Activated CD8-positive, alpha-beta T cell treated with anti-CD3 and anti-CD28 coated beads, Interleukin-2, amount 10 ng/mL, durations not matched to agents 7 days and 5 days (primary cell): ENCODE measurements at regions not wholly inside any gene's neighbourhood (a gene's known extent, or its start where the extent isn't known, plus 50 kb on each side); places are given as distances from the start of the nearest gene placed in this dataset.

ENCODE experiments used
- ATAC-seq: fragments of 150-1000 bp; cut with Tn5 transposase; one replicate; pipeline ENCODE4 v1.10.0; 2021; ENCODE audit warnings: moderate library complexity
- CTCF ChIA-PET: fragments of 350-600 bp; sonication (Branson Sonifier 250); formaldehyde crosslinking; loops from one replicate; lab custom pipeline; 2021; ENCODE audit warnings: antibody characterized with exemption; lab: Charles Lee
- POLR2A ChIA-PET: fragments of 350-600 bp; sonication (Branson Sonifier 250); formaldehyde crosslinking; loops from one replicate; lab custom pipeline; 2021; ENCODE audit warnings: antibody characterized with exemption; lab: Charles Lee
- DNase-seq: peaks from one replicate; pipeline ENCODE4 v3.0.0-alpha.2; 2020
- H3K27ac Mint-ChIP-seq: one replicate; pipeline ENCODE4 v1.8.0; 2021; ENCODE audit warnings: mild to moderate bottlenecking, mixed read lengths
- H3K27me3 Mint-ChIP-seq: one replicate; pipeline ENCODE4 v1.8.0; 2021; ENCODE audit warnings: low read depth, mixed read lengths
- H3K36me3 Mint-ChIP-seq: one replicate; pipeline ENCODE4 v1.8.0; 2021; ENCODE audit warnings: low read depth, mixed read lengths
- H3K4me1 Mint-ChIP-seq: one replicate; pipeline ENCODE4 v1.8.0; 2021; ENCODE audit warnings: low read depth, mixed read lengths
- H3K4me3 Mint-ChIP-seq: one replicate; pipeline ENCODE4 v1.8.0; 2021; ENCODE audit warnings: mild to moderate bottlenecking, mixed read lengths
- H3K9me3 Mint-ChIP-seq: one replicate; pipeline ENCODE4 v1.8.0; 2022; ENCODE audit warnings: mixed read lengths; ENCODE audit not compliant: insufficient read depth

- Mint-ChIP-seq H3K4me1 (no peaks in the 10 kb centered on the region), H3K27ac (no peak overlapping the region), H3K27me3 (peaks cover 24% of the 10 kb centered on the region), H3K4me3 (no peak overlapping the region), H3K9me3 (no peaks in the 10 kb centered on the region), H3K36me3 (no peaks in the 10 kb centered on the region)
- no peak for DNase-seq
- ATAC-seq, result no peak
- POLR2A ChIA-PET, result no interaction called here
- CTCF ChIA-PET, result no interaction called here
Measured at GRCh38 chr5:107770051-107770450, 99.3 kb upstream of the EFNA5 start.

GRCh38 chr5:107769519-107769918, 98.8 kb upstream of the EFNA5 start:
- Mint-ChIP-seq H3K4me3 (no peak overlapping the region), H3K9me3 (no peaks in the 10 kb centered on the region), H3K27me3 (peaks cover 22% of the 10 kb centered on the region), H3K4me1 (no peaks in the 10 kb centered on the region), H3K27ac (no peak overlapping the region), H3K36me3 (no peaks in the 10 kb centered on the region)
- DNase-seq (no peak), ATAC-seq (no peak)
- CTCF ChIA-PET, result no interaction called here
- POLR2A ChIA-PET, result no interaction called here

- no peaks in the 10 kb centered on the region for H3K36me3 Mint-ChIP-seq
- peaks cover 9% of the 10 kb centered on the region for H3K27me3 Mint-ChIP-seq
- no peaks in the 10 kb centered on the region for H3K4me1 Mint-ChIP-seq
- no peak for DNase-seq
- no peak for ATAC-seq
- no peak overlapping the region for H3K4me3 Mint-ChIP-seq
- no peaks in the 10 kb centered on the region for H3K9me3 Mint-ChIP-seq
- ChIA-PET POLR2A (no interaction called here), CTCF (no interaction called here)
- no peak overlapping the region for H3K27ac Mint-ChIP-seq
Measured at GRCh38 chr5:107766972-107767371, 96.2 kb upstream of the EFNA5 start.

DNA sequence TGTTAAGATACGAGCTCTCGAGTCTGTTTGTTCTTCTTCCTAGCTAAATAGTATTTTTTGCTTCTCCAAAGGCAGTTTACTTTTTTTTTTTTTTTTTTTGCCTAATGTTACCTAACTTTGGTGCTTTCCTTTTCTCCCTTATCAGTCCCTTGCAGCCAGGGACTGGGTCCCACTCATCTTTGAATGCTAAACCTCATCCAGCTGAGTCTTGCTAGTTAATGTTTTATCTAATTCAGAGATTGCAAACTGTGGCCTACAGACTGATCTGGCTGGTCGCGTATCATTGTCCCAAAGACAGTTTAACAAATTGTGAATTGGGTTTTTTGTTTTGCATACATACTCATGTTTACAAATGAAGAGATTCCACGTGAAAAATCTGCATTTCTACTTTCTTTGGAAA, 95.7 kb upstream of the EFNA5 start:
- CTCF ChIA-PET, result no interaction called here
- ATAC-seq (no peak), DNase-seq (no peak)
- Mint-ChIP-seq H3K9me3 (no peaks in the 10 kb centered on the region), H3K36me3 (no peaks in the 10 kb centered on the region), H3K4me3 (no peak overlapping the region), H3K27ac (no peak overlapping the region), H3K4me1 (no peaks in the 10 kb centered on the region), H3K27me3 (peaks cover 9% of the 10 kb centered on the region)
- POLR2A ChIA-PET, result no interaction called here

DNA sequence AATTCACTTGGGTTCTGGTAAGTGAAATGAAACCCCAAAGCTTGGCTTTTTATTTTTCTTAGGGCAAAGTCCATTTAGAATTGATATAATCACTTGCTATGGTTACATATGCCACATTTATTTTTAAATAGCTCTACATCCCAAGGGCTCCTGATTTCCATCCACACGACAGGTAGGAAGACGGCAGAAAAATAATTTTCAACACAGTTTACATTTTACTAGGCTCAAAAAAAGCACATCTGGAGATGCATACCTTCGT, 95.0 kb upstream of the EFNA5 start:
- ChIA-PET POLR2A (no interaction called here), CTCF (interaction anchor here (0.8 kb wide), 1 partner anchor 884 kb away, joined by 3 read pairs; no protein-coding TSS in a partner anchor)
- no peaks in the 10 kb centered on the region for H3K9me3 Mint-ChIP-seq

DNA sequence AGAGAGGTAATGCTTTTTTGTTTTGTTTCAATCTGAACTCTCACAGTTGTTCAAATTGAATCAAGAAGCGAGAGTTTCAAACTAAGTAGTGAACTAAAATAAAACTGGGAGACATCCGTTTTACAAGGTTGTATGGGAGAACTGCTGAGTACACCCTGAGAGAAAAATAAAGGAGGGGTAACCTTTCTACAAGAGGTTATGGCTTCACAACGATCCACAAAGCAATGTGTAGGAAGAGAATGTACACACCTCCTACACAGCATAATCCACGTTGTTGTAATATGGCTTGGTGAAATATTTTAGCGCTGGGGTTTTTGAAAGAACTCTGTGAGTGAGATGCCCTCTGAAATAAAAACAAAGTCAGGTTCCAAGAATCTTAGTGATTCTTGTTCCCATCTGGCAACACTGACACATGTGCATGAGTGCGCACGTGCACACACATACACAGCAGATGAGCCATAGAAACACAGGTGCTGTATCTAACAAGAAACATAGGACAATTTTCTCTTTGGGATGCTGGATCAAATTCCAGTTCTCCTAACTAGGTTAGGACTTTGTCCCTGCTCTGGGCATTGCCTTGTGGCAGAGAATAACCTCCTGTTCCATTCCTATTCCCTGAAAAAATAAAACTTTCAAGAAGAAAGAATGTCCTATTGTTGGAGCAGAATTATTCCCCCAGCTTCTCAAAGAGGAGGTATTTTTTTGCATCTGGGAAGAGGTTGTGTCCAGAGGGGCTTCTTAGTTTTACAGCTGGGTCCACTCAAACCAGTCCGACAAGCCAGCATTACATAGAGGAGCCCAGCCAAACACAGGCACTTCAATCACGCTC, 94.5 kb upstream of the EFNA5 start:
- Mint-ChIP-seq H3K4me3 (no peak overlapping the region), H3K27me3 (peaks cover 6% of the 10 kb centered on the region), H3K4me1 (no peaks in the 10 kb centered on the region), H3K9me3 (no peaks in the 10 kb centered on the region), H3K27ac (no peak overlapping the region), H3K36me3 (no peaks in the 10 kb centered on the region)
- ATAC-seq, result no peak
- no peak for DNase-seq
- CTCF ChIA-PET, result interaction anchor here (0.8 kb wide), 1 partner anchor 884 kb away, joined by 3 read pairs; no protein-coding TSS in a partner anchor
- POLR2A ChIA-PET, result no interaction called here

More for the DNA sequence above, 95.0 kb upstream of the EFNA5 start:
- Mint-ChIP-seq H3K4me1 (no peaks in the 10 kb centered on the region), H3K27ac (no peak overlapping the region), H3K4me3 (no peak overlapping the region), H3K27me3 (peaks cover 8% of the 10 kb centered on the region), H3K36me3 (no peaks in the 10 kb centered on the region)
- ATAC-seq, result no peak
- no peak for DNase-seq

- DNase-seq, result no peak
- H3K27ac Mint-ChIP-seq, result no peak overlapping the region
- H3K4me1 Mint-ChIP-seq, result no peaks in the 10 kb centered on the region
- no peaks in the 10 kb centered on the region for H3K36me3 Mint-ChIP-seq
- H3K9me3 Mint-ChIP-seq, result no peaks in the 10 kb centered on the region
- ChIA-PET CTCF (no interaction called here), POLR2A (no interaction called here)
- ATAC-seq, result no peak
- peaks cover 6% of the 10 kb centered on the region for H3K27me3 Mint-ChIP-seq
- H3K4me3 Mint-ChIP-seq, result no peak overlapping the region
Measured at GRCh38 chr5:107764282-107764681, 93.5 kb upstream of the EFNA5 start.

DNA sequence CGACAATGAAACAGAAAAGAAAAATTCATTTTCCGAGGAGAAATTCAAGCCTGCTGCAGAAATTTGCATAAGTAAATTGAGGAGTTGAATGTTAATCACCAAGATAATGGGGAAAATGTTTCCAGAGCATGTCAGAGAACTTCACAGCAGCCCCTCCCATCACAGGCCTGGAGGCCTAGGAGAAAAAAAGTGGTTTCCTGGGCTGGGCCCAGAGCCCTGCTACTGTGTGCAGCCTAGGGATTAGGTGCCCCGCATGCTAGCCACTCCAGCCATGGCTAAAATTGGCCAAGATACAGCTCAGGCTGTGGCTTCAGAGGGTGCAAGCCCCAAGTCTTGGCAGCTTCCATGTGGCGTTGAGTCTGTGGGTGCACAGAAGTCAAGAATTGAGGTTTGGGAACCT, 82.7 kb upstream of the EFNA5 start:
- DNase-seq (no peak), ATAC-seq (no peak)
- POLR2A ChIA-PET, result no interaction called here
- peaks cover 11% of the 10 kb centered on the region for H3K27me3 Mint-ChIP-seq
- no peak overlapping the region for H3K27ac Mint-ChIP-seq
- H3K4me3 Mint-ChIP-seq, result no peak overlapping the region
- H3K36me3 Mint-ChIP-seq, result no peaks in the 10 kb centered on the region
- H3K4me1 Mint-ChIP-seq, result no peaks in the 10 kb centered on the region
- H3K9me3 Mint-ChIP-seq, result no peaks in the 10 kb centered on the region
- CTCF ChIA-PET, result no interaction called here

DNA sequence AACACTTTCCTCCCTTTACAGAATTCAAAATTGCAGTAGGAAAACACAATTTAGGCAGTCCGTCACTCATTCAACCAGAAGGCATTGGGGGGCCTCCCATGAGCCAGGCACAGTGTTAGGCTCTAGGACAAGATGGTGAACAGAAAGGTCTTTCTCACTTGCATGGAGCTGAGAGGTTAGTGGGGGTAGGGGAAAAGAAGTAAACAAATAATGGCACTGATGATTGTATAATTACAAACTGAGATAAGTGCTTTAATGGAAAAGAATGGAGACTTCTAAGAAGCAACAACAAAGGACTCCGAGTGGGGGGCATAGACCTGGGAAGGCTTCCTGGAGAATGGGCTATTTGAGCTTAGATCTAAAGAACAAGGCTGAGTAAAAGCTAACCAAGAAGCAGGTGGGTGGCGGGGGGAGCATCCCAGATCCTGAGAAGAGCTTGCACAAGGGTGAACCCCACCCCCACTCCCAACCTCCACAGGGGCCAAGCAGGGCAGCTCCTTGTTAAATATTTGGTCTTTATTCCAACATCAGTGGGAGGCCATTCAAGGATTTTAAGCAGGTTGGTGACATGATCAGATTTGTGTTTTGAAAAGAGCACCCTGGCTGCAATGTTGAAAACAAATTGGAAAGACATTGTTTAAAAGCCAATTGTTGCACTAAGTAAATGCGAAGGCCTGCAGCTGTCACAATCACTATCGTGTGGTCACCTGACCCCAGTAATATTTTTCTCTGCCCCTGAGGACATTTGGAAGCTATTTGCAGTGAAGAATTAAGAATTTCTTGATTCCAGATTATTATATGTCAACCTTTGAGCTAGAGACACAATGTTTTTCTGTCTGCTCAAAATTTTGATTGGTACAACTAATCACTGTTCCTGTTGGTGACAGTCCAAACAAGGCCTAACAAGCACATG, 73.9 kb upstream of the EFNA5 start:
- Mint-ChIP-seq H3K27me3 (peaks cover 10% of the 10 kb centered on the region), H3K9me3 (no peaks in the 10 kb centered on the region), H3K27ac (no peak overlapping the region), H3K4me3 (no peak overlapping the region), H3K4me1 (no peaks in the 10 kb centered on the region), H3K36me3 (no peaks in the 10 kb centered on the region)
- POLR2A ChIA-PET, result no interaction called here
- ATAC-seq, result no peak
- CTCF ChIA-PET, result no interaction called here
- no peak for DNase-seq

- Mint-ChIP-seq H3K27ac (no peak overlapping the region), H3K9me3 (no peaks in the 10 kb centered on the region), H3K4me3 (no peak overlapping the region), H3K27me3 (peaks cover 8% of the 10 kb centered on the region), H3K4me1 (no peaks in the 10 kb centered on the region), H3K36me3 (no peaks in the 10 kb centered on the region)
- no peak for ATAC-seq
- ChIA-PET POLR2A (no interaction called here), CTCF (no interaction called here)
- no peak for DNase-seq
Measured at GRCh38 chr5:107743373-107744000, 72.8 kb upstream of the EFNA5 start.

GRCh38 chr5:107739661-107740060, 68.9 kb upstream of the EFNA5 start:
- no peaks in the 10 kb centered on the region for H3K36me3 Mint-ChIP-seq
- no peaks in the 10 kb centered on the region for H3K9me3 Mint-ChIP-seq
- H3K27me3 Mint-ChIP-seq, result no peaks in the 10 kb centered on the region
- CTCF ChIA-PET, result no interaction called here
- H3K4me3 Mint-ChIP-seq, result no peak overlapping the region
- ATAC-seq, result no peak
- no peak overlapping the region for H3K27ac Mint-ChIP-seq
- POLR2A ChIA-PET, result no interaction called here
- no peaks in the 10 kb centered on the region for H3K4me1 Mint-ChIP-seq
- no peak for DNase-seq

GRCh38 chr5:107736638-107737037, 65.9 kb upstream of the EFNA5 start:
- ChIA-PET POLR2A (no interaction called here), CTCF (no interaction called here)
- Mint-ChIP-seq H3K36me3 (no peaks in the 10 kb centered on the region), H3K9me3 (no peaks in the 10 kb centered on the region), H3K4me1 (no peaks in the 10 kb centered on the region), H3K27me3 (no peaks in the 10 kb centered on the region), H3K4me3 (no peak overlapping the region), H3K27ac (no peak overlapping the region)
- DNase-seq (no peak), ATAC-seq (no peak)
